ENCODE measurements at regions not wholly inside any gene's neighbourhood (a gene's known extent, or its start where the extent isn't known, plus 50 kb on each side); places are given as distances from the start of the nearest gene placed in this dataset.

DNA sequence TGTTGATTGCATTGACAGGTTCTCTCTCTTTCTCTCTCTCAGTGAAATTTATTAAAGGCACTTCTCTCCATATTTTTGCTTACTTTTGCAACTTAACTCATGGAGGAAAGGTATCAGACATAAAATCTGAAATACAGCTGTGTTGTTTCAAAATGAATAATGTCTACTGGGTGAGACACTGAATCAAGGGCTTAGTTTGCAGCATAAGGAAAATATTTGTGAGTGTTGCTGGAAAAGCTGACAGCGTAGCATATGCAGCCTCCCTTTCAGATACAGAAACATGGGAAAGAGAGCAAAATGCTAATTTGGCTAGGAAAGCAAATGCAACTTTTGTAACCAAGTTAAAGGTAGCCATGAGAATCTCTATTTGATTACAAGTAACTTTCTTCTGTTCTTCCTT lies 81.5 kb upstream of the COL3A1 start:
- Histone ChIP-seq H3K27me3 (no peaks in the 10 kb centered on the region), H3K27ac (peak overlapping the region in 3 of 12 donors; percentile 6 to 18 (median 14)), H3K36me3 (no peaks in the 10 kb centered on the region), H3K4me3 (no peak overlapping the region), H3K9me3 (peaks cover 0 to 18% (median 6%) of the 10 kb centered on the region in 12 donors), H3K4me1 (peaks cover 0 to 6% (median 0%) of the 10 kb centered on the region in 12 donors)
- ATAC-seq (peak in 1 of 4 donors; percentile 43), DNase-seq (no peak)
- intact Hi-C loops (cut with DNase I), result loop anchor here in 1 of 10 donors (10.0 kb wide), 1 partner anchor 82 kb away; the partner anchor contains the start of gene COL3A1
- no peak for TF ChIP-seq POLR2A (IDR thresholded peaks at IDR 0.05)
- TF ChIP-seq, protein P1, sequence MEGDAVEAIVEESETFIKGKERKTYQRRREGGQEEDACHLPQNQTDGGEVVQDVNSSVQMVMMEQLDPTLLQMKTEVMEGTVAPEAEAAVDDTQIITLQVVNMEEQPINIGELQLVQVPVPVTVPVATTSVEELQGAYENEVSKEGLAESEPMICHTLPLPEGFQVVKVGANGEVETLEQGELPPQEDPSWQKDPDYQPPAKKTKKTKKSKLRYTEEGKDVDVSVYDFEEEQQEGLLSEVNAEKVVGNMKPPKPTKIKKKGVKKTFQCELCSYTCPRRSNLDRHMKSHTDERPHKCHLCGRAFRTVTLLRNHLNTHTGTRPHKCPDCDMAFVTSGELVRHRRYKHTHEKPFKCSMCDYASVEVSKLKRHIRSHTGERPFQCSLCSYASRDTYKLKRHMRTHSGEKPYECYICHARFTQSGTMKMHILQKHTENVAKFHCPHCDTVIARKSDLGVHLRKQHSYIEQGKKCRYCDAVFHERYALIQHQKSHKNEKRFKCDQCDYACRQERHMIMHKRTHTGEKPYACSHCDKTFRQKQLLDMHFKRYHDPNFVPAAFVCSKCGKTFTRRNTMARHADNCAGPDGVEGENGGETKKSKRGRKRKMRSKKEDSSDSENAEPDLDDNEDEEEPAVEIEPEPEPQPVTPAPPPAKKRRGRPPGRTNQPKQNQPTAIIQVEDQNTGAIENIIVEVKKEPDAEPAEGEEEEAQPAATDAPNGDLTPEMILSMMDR (IDR thresholded peaks at IDR 0.05), result no peak
- WGBS, 4 donors, result 47 to 66% (median 52%) methylated on average over 1 of the region's 1 CpG

DNA sequence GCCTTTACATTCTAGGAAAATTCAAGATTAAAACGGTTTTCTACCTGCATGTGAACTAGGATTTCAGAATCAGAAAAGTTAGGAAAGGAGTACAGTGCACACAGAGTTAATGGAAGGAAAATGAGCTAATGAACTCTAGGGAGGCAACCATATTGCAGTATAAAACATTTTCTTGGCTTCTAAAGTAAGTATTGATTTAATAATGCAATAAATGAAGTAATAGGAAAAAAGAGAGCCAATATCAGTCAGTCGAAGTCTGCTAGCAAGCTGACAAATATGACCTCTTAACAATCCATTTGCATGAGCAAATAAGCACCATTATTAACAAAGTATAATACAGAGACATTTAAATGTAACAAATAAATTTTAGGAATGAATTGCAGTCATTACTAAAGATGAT lies 80.2 kb upstream of the COL3A1 start:
- DNase-seq, result no peak
- no peak for TF ChIP-seq POLR2A (IDR thresholded peaks at IDR 0.05)
- TF ChIP-seq, protein P1 (IDR thresholded peaks at IDR 0.05), result no peak
- ATAC-seq, result no peak
- no peaks in the 10 kb centered on the region for H3K27me3 ChIP-seq
- no peak overlapping the region for H3K4me3 ChIP-seq
- H3K36me3 ChIP-seq, result no peaks in the 10 kb centered on the region
- 22 to 49% (median 31%) methylated on average over 2 of the region's 2 CpGs for WGBS, 4 donors
- H3K9me3 ChIP-seq, result peaks cover 0 to 14% (median 3%) of the 10 kb centered on the region in 12 donors
- intact Hi-C loops (cut with DNase I), result loop anchor here in 1 of 10 donors (10.0 kb wide), 1 partner anchor 81 kb away; the partner anchor contains the start of gene COL3A1
- H3K27ac ChIP-seq, result no peak overlapping the region
- peaks cover 0 to 11% (median 0%) of the 10 kb centered on the region in 12 donors for H3K4me1 ChIP-seq

DNA sequence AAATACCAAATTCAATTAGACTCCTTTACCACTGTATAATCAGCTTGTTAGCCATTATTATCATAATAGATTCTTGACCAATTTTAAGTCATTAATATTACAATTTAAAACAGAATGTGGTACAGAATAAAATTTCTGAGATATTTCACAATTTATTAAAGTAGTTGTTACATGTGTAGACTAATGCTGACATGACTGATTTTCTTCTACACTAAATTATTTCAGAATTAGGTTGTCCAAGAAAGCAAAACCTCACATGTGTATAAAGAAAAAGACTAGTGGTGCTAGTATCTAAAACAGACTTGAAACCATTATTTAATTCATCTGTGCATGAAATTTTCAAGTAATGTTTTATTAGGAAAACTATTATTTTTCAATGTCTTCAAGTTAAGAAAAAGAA lies 79.2 kb upstream of the COL3A1 start:
- intact Hi-C loops (cut with DNase I), result loop anchor here in 1 of 10 donors (10.0 kb wide), 1 partner anchor 80 kb away; the partner anchor contains the start of gene COL3A1
- H3K36me3 ChIP-seq, result no peaks in the 10 kb centered on the region
- peaks cover 0 to 11% (median 0%) of the 10 kb centered on the region in 12 donors for H3K4me1 ChIP-seq
- TF ChIP-seq, protein P1 (IDR thresholded peaks at IDR 0.05), result no peak
- TF ChIP-seq POLR2A (IDR thresholded peaks at IDR 0.05), result no peak
- no peak for DNase-seq
- H3K4me3 ChIP-seq, result no peak overlapping the region
- H3K27me3 ChIP-seq, result no peaks in the 10 kb centered on the region
- H3K9me3 ChIP-seq, result peaks cover 0 to 4% (median 0%) of the 10 kb centered on the region in 12 donors
- ATAC-seq, result no peak
- H3K27ac ChIP-seq, result no peak overlapping the region

DNA sequence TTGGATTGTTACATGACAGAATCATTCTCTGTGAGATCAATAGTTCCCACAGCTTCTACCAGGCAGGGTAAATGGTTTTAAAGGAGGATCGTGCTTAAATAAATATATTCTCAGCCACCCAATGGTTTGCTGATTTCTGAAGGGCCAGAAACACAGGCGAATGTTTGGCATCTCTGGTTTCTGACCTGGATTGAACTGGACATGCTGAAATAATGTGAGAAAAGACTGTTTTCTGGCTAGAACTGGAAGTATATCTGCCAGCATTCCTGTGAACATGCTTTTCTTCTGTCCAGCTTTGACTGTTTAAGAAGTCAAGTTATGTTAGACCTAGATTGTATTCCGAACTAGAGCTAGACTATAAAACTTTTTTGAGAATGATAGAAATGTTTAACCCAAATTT lies 77.1 kb upstream of the COL3A1 start:
- H3K4me1 ChIP-seq, result peaks cover 0 to 11% (median 0%) of the 10 kb centered on the region in 12 donors
- peak overlapping the region in 7 of 12 donors; percentile 25 to 68 (median 40) for H3K27ac ChIP-seq
- ATAC-seq (peak in 3 of 4 donors; percentile 20 to 73 (median 50)), DNase-seq (peak in 1 of 5 donors; percentile 11)
- intact Hi-C loops (cut with DNase I), result loop anchor here in 1 of 10 donors (10.0 kb wide), 1 partner anchor 78 kb away; the partner anchor contains the start of gene COL3A1
- TF ChIP-seq, protein P1 (IDR thresholded peaks at IDR 0.05), result no peak
- no peak for TF ChIP-seq POLR2A (IDR thresholded peaks at IDR 0.05)
- no peaks in the 10 kb centered on the region for H3K36me3 ChIP-seq
- H3K27me3 ChIP-seq, result no peaks in the 10 kb centered on the region
- no peak overlapping the region for H3K4me3 ChIP-seq
- no peaks in the 10 kb centered on the region for H3K9me3 ChIP-seq
- 48 to 70% (median 59%) methylated on average over 3 of the region's 3 CpGs for WGBS, 4 donors

Data from heart left ventricle (tissue), 16 donors.